ENCODE measurements at regions not wholly inside any gene's neighbourhood (a gene's known extent, or its start where the extent isn't known, plus 50 kb on each side); places are given as distances from the start of the nearest gene placed in this dataset.
"Not testable (repeated sequence)": the region's sequence is repeated elsewhere in the genome, so short reads cannot be mapped to it uniquely, and the experiment has no call there.

GRCh38 chr4:163732473-163732872 lies 238.0 kb downstream of the TMA16 start:
- no peak overlapping the region for H3K4me3 ChIP-seq (ENCODE audit: low read depth, low read length)
- TF ChIP-seq CTCF (IDR thresholded peaks at IDR 0.05; ENCODE audit: low read depth, low read length), result no peak
- in situ Hi-C loops (cut with HindIII; ENCODE audit: low sequenced_read_pairs), result no loop called here
- DNase-seq (ENCODE audit: low read depth, low spot score), result no peak

GRCh38 chr4:163736876-163737275 lies 242.4 kb downstream of the TMA16 start:
- no peak for TF ChIP-seq CTCF (IDR thresholded peaks at IDR 0.05; ENCODE audit: low read depth, low read length)
- DNase-seq (ENCODE audit: low read depth, low spot score), result no peak
- H3K4me3 ChIP-seq (ENCODE audit: low read depth, low read length), result no peak overlapping the region
- in situ Hi-C loops (cut with HindIII; ENCODE audit: low sequenced_read_pairs), result no loop called here

GRCh38 chr4:163737846-163738245 lies 243.4 kb downstream of the TMA16 start:
- DNase-seq (ENCODE audit: low read depth, low spot score); in situ Hi-C loops (cut with HindIII; ENCODE audit: low sequenced_read_pairs); H3K4me3 ChIP-seq (ENCODE audit: low read depth, low read length): not testable (repeated sequence)

GRCh38 chr4:163738521-163738920 lies 244.0 kb downstream of the TMA16 start:
- no peak for TF ChIP-seq CTCF (IDR thresholded peaks at IDR 0.05; ENCODE audit: low read depth, low read length)
- no peak for DNase-seq (ENCODE audit: low read depth, low spot score)
- in situ Hi-C loops (cut with HindIII; ENCODE audit: low sequenced_read_pairs), result no loop called here
- no peak overlapping the region for H3K4me3 ChIP-seq (ENCODE audit: low read depth, low read length)

- no peak overlapping the region for H3K4me3 ChIP-seq (ENCODE audit: low read depth, low read length)
- no peak for TF ChIP-seq CTCF (IDR thresholded peaks at IDR 0.05; ENCODE audit: low read depth, low read length)
- no peak for DNase-seq (ENCODE audit: low read depth, low spot score)
- in situ Hi-C loops (cut with HindIII; ENCODE audit: low sequenced_read_pairs), result no loop called here
These were observed 250.4 kb downstream of the TMA16 start for GRCh38 chr4:163744861-163745260.

GRCh38 chr4:163747293-163747692 lies 252.8 kb downstream of the TMA16 start:
- H3K4me3 ChIP-seq (ENCODE audit: low read depth, low read length), result no peak overlapping the region
- in situ Hi-C loops (cut with HindIII; ENCODE audit: low sequenced_read_pairs), result no loop called here
- TF ChIP-seq CTCF (IDR thresholded peaks at IDR 0.05; ENCODE audit: low read depth, low read length), result no peak
- DNase-seq (ENCODE audit: low read depth, low spot score), result no peak

- no peak overlapping the region for H3K4me3 ChIP-seq (ENCODE audit: low read depth, low read length)
- in situ Hi-C loops (cut with HindIII; ENCODE audit: low sequenced_read_pairs), result no loop called here
- DNase-seq (ENCODE audit: low read depth, low spot score), result no peak
- TF ChIP-seq CTCF (IDR thresholded peaks at IDR 0.05; ENCODE audit: low read depth, low read length), result no peak
These were observed 253.4 kb downstream of the TMA16 start for GRCh38 chr4:163747886-163748285.
